Omental fat pad (tissue), 3 donors: ENCODE measurements at regions not wholly inside any gene's neighbourhood (a gene's known extent, or its start where the extent isn't known, plus 50 kb on each side); places are given as distances from the start of the nearest gene placed in this dataset.

ENCODE experiments used
- ATAC-seq: fragments of 150-250 bp; one replicate; pipeline ENCODE4 v1.9.1; 2016; ENCODE audit warnings: mild to moderate bottlenecking, moderate library complexity; ENCODE audit not compliant: low FRiP score
- DNase-seq: peaks from one replicate; pipeline ENCODE4 v3.0.0-alpha.2; 2019; ENCODE audit warnings: low spot score
- CTCF ChIP-seq, 3 donors: fragments of 450-650 bp; IDR thresholded peaks; one replicate each; pipeline ENCODE4 v1.5.1; 2016 to 2017; ENCODE audit warnings: antibody characterized with exemption in 3 of 3, mild to moderate bottlenecking in 3 of 3, moderate library complexity in 2 of 3

- no peak for ATAC-seq
- no peak for TF ChIP-seq CTCF (IDR thresholded peaks at IDR 0.05)
These were observed 102.1 kb upstream of the ASTN2 start for GRCh38 chr9:117516676-117517632.

GRCh38 chr9:117511852-117512481, 97.1 kb upstream of the ASTN2 start:
- DNase-seq (no peak), ATAC-seq (no peak)
- no peak for TF ChIP-seq CTCF (IDR thresholded peaks at IDR 0.05)

More at GRCh38 chr9:117516676-117517632, 102.1 kb upstream of the ASTN2 start:
- no peak for DNase-seq

- ATAC-seq (no peak), DNase-seq (no peak)
- TF ChIP-seq CTCF (IDR thresholded peaks at IDR 0.05), result no peak
These were observed 81.5 kb upstream of the ASTN2 start for GRCh38 chr9:117496307-117496706.

DNA sequence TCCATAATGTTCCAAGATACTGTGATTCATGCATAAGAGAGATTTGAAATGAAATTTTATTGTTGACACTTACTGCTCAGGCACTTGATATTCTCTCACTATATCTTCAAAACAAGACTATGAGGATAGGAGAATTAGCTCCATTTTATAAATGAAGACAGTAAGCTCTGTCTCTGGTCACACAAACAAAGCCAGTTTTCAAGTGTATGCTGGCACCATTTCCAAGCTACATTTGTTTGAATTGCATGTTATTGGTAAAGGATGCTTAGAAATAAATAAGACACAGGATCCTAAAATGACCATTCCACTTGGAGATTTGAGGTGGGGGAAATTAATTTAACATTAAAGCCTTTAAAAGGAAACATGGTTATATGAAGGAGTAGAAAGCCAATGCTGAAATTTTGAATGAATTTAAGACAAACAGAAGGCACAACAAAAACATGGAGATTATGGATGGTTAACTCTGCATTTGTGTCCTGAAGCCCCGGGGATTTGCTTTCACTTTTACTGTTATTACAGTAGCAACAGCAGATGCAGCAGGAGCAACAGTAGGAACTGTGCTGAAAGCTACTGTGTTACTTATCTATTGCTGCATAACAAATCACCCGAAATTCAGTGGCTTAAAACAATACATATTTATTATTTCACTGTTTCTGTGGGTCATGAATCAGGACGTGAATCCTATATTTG, 79.7 kb upstream of the ASTN2 start:
- DNase-seq (no peak), ATAC-seq (no peak)
- no peak for TF ChIP-seq CTCF (IDR thresholded peaks at IDR 0.05)

DNA sequence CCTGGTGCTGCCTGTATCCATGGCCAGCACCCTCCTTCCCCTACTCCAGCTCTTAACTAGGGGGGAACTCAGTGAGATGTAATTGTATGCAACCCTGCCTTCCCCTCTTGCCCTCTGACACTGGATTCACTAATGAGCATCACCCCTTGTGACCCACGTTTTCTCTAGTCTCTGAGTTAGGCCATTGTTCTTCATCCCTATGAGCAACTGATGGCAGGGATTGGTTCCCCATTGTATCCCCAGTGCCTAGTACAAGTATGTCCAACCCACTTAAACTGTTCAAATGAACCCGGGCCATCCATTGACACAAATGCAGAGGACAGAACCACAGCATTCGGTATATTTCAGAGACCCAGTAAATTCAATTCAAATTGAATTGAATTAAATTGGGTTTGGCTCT, 77.6 kb upstream of the ASTN2 start:
- ATAC-seq (no peak), DNase-seq (no peak)
- no peak for TF ChIP-seq CTCF (IDR thresholded peaks at IDR 0.05)

GRCh38 chr9:117491491-117491890, 76.6 kb upstream of the ASTN2 start:
- TF ChIP-seq CTCF (IDR thresholded peaks at IDR 0.05), result no peak
- ATAC-seq (no peak), DNase-seq (no peak)
